GM12878 (cell line): ENCODE measurements at regions not wholly inside any gene's neighbourhood (a gene's known extent, or its start where the extent isn't known, plus 50 kb on each side); places are given as distances from the start of the nearest gene placed in this dataset.

Experiments
- ATAC-seq: fragments of 200-7000 bp; cut with Tn5 transposase; 3 replicates; pipeline ENCODE4 v1.9.1; 2020; ENCODE audit warnings: mild to moderate bottlenecking, moderate library complexity
- BruUV-seq: library from RNA; stranded (reverse); fragments of 400-500 nt; replicated peaks from 2 replicates; lab custom pipeline; 2021; lab: Mats Ljungman, UMichigan
- CTCF ChIA-PET: fragments of 300-600 bp; sonication (Branson Sonifier 250); formaldehyde crosslinking; extraction: SDS; loops from one replicate; lab custom pipeline; 2021; ENCODE audit warnings: inconsistent platforms; lab: Yijun Ruan, JAX
- POLR2A ChIA-PET: fragments of 350-600 bp; formaldehyde crosslinking; extraction: SDS; loops from one replicate; lab custom pipeline; 2021; ENCODE audit warnings: inconsistent platforms; lab: Charles Lee
- RAD21 ChIA-PET: fragments of 300-600 bp; sonication (Branson Sonifier 250); formaldehyde crosslinking; loops from one replicate; lab custom pipeline; 2023; ENCODE audit warnings: antibody characterized with exemption; ENCODE audit not compliant: unreplicated experiment; lab: Charles Lee
- SMC1A ChIA-PET: fragments of 300-600 bp; sonication (Branson Sonifier 250); formaldehyde crosslinking; loops from one replicate; lab custom pipeline; 2023; ENCODE audit not compliant: unreplicated experiment, uncharacterized antibody; lab: Charles Lee
- DNase-seq: peaks from one replicate; pipeline ENCODE4 v3.0.0-alpha.2; 2011; ENCODE audit warnings: low read depth, low spot score
- FAIRE-seq: peaks from 3 replicates; lab custom pipeline; 2011; peaks lifted over from hg19 to GRCh38; lab: Jason Lieb, UNC
- H2AFZ ChIP-seq: 2 replicates; pipeline ENCODE4 v1.6.0; 2011; ENCODE audit warnings: low read depth, low read length, control low read depth; ENCODE audit not compliant: control insufficient read depth
- H3K27ac ChIP-seq: 2 replicates; pipeline ENCODE4 v1.5.1; 2011; ENCODE audit warnings: control low read depth; ENCODE audit not compliant: control insufficient read depth, insufficient read depth
- H3K27me3 ChIP-seq, 2 experiments: replicated peaks in 1 of 2; 2 replicates each; pipeline versions ENCODE4 v1.6.0 to v1.6.1; 2011; ENCODE audit warnings: low read length in 1 of 2; ENCODE audit not compliant: control insufficient read depth in 2 of 2, insufficient read depth in 2 of 2
- H3K36me3 ChIP-seq, 2 experiments: 2 replicates each; pipeline ENCODE4 v1.5.1; 2011; ENCODE audit warnings: low read length in 1 of 2; ENCODE audit not compliant: control insufficient read depth in 2 of 2, insufficient read depth in 2 of 2
- H3K4me1 ChIP-seq: 2 replicates; pipeline ENCODE4 v1.6.1; 2011; ENCODE audit warnings: mild to moderate bottlenecking, low read length, moderate library complexity, mixed read lengths; ENCODE audit not compliant: control insufficient read depth, insufficient read depth
- H3K4me2 ChIP-seq: 2 replicates; pipeline ENCODE4 v1.6.0; 2011; ENCODE audit warnings: control low read depth; ENCODE audit not compliant: control insufficient read depth, insufficient read depth
- H3K4me3 ChIP-seq: fragments of 200-600 bp; sonication (generic); 2 replicates; pipeline ENCODE4 v1.5.1; 2016
- H3K79me2 ChIP-seq: 2 replicates; pipeline ENCODE4 v1.6.0; 2011; ENCODE audit warnings: low read length; ENCODE audit not compliant: control insufficient read depth, insufficient read depth
- H3K9ac ChIP-seq: 2 replicates; pipeline ENCODE4 v1.8.0; 2011; ENCODE audit warnings: low read length, control low read depth, mixed read lengths; ENCODE audit not compliant: control insufficient read depth, insufficient read depth
- H3K9me3 ChIP-seq: replicated peaks from 3 replicates; pipeline ENCODE4 v1.5.1; 2011; ENCODE audit warnings: mild to moderate bottlenecking, low read length; ENCODE audit not compliant: control insufficient read depth, insufficient read depth
- H4K20me1 ChIP-seq: 2 replicates; pipeline ENCODE4 v1.6.0; 2011; ENCODE audit not compliant: control insufficient read depth, insufficient read depth
- BMI1 ChIP-seq: fragments of 450-650 bp; IDR thresholded peaks from 2 replicates; pipeline ENCODE4 v1.6.1; 2016; ENCODE audit warnings: mild to moderate bottlenecking, moderate library complexity, borderline replicate concordance
- CHD4 ChIP-seq: fragments of 200-600 bp; sonication (generic); IDR thresholded peaks from 2 replicates; pipeline ENCODE4 v1.6.1; 2016; ENCODE audit warnings: mild to moderate bottlenecking
- JUND ChIP-seq: IDR thresholded peaks from 2 replicates; pipeline ENCODE4 v1.6.1; 2012; ENCODE audit warnings: low read depth, mild to moderate bottlenecking, low read length, improper control_type of control experiment, moderate library complexity
- MYB ChIP-seq: fragments of 150-350 bp; IDR thresholded peaks from 2 replicates; pipeline ENCODE4 v1.6.1; 2014; ENCODE audit warnings: mild to moderate bottlenecking, low read depth, low read length, borderline replicate concordance
- NFIC ChIP-seq: IDR thresholded peaks from 2 replicates; pipeline ENCODE4 v1.6.1; 2012; ENCODE audit warnings: low read depth, mild to moderate bottlenecking, inconsistent platforms, low read length, moderate library complexity
- NFYA ChIP-seq: IDR thresholded peaks from 2 replicates; pipeline ENCODE4 v1.6.1; 2011; ENCODE audit warnings: low read depth, mild to moderate bottlenecking, low read length, improper control_type of control experiment, borderline replicate concordance
- POU2F2 ChIP-seq: IDR thresholded peaks from 3 replicates; pipeline ENCODE4 v1.6.1; 2011; ENCODE audit warnings: low read depth, mild to moderate bottlenecking, low read length, borderline replicate concordance
- RAD51 ChIP-seq: fragments of 450-650 bp; IDR thresholded peaks from 2 replicates; pipeline ENCODE4 v1.6.1; 2016; ENCODE audit warnings: moderate library complexity, mild to moderate bottlenecking, inconsistent platforms
- RELA ChIP-seq: fragments of 450-650 bp; IDR thresholded peaks from 2 replicates; pipeline ENCODE4 v1.8.0; 2014; ENCODE audit warnings: borderline replicate concordance; ENCODE audit not compliant: partially characterized antibody
- SIX5 ChIP-seq: IDR thresholded peaks from 2 replicates; pipeline ENCODE4 v1.6.1; 2011; ENCODE audit warnings: mild to moderate bottlenecking, low read depth, low read length, moderate library complexity; ENCODE audit not compliant: severe bottlenecking
- SMAD1 ChIP-seq: fragments of 450-650 bp; IDR thresholded peaks from 2 replicates; pipeline ENCODE4 v1.6.1; 2018; ENCODE audit warnings: mild to moderate bottlenecking, low read depth; ENCODE audit not compliant: partially characterized antibody
- ZNF274 ChIP-seq: IDR thresholded peaks from one replicate; pipeline ENCODE4 v1.8.0; 2011; ENCODE audit not compliant: insufficient read length, insufficient read depth
- WGBS: methylation state at CpG from one replicate; pipeline ENCODE4 v1.1.6; 2016; ENCODE audit warnings: low lambda C conversion rate; ENCODE audit not compliant: insufficient replicate concordance, insufficient coverage; ENCODE audit errors: missing lambda C conversion rate; 5-methylcytosine and 5-hydroxymethylcytosine counted together
- in situ Hi-C: fragments of 300-500 bp; cut with MboI; formaldehyde crosslinking; loops from 9 replicates; pipeline ENCODE4 v1.14.3; 2018; ENCODE audit warnings: mixed read lengths
- intact Hi-C: fragments of 100-400 bp; cut with micrococcal nuclease; formaldehyde crosslinking; loops from one replicate; pipeline ENCODE4 v1.14.2; 2022; ENCODE audit not compliant: unreplicated experiment
- TF ChIP-seq, protein P1 (sequence below): fragments of 450-650 bp; formaldehyde crosslinking; IDR thresholded peaks from 2 replicates; pipeline ENCODE4 v1.5.0; 2022; ENCODE audit warnings: mild to moderate bottlenecking, missing genetic modification characterization
- TF ChIP-seq, protein P2 (sequence below): fragments of 450-650 bp; formaldehyde crosslinking; IDR thresholded peaks from 2 replicates; pipeline ENCODE4 v1.4.0; 2020; ENCODE audit warnings: mild to moderate bottlenecking, moderate library complexity
- TF ChIP-seq, protein P3 (sequence below): fragments of 450-650 bp; conservative IDR thresholded peaks from 2 replicates; pipeline ENCODE4 v1.6.1; 2017; ENCODE audit warnings: mild to moderate bottlenecking, moderate library complexity
- TF ChIP-seq, protein P4 (sequence below): IDR thresholded peaks from 2 replicates; pipeline ENCODE4 v1.6.1; 2011; ENCODE audit warnings: low read depth, mild to moderate bottlenecking, low read length, moderate library complexity, borderline replicate concordance; ENCODE audit errors: extremely low read depth

DNA sequence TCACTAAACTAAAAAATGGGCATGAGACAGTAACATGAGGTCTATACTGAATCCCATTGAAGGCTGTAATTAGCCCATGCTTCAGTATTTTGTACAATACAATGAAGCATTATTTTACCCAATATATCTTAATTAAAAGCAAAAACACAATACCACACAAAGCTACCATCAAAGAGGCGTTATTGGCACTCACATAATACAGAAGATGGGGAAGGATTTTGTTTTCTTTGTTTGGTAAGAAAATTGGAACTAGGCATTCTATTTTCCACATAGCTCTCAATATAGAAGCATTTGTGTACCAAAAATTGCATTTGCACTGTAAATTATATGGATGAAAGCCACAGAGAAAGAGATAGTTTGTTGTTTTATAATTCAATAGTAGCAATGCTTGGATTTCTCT lies 761.0 kb downstream of the EFNA5 start:
- no peak overlapping the region for H2AFZ ChIP-seq
- FAIRE-seq: no peak
- H3K27ac ChIP-seq: no peak overlapping the region
- ChIA-PET POLR2A (no interaction called here), SMC1A (no interaction called here), CTCF (no interaction called here), RAD21 (no interaction called here)
- in situ Hi-C loops: no loop called here
- DNase-seq: no peak
- no peaks in the 10 kb centered on the region for H3K9me3 ChIP-seq
- 0% methylated on average over 1 of the region's 1 CpG for WGBS
- H3K4me2 ChIP-seq: no peak overlapping the region
- H3K9ac ChIP-seq: no peak overlapping the region
- no peaks in the 10 kb centered on the region for H3K27me3 ChIP-seq
- no peaks in the 10 kb centered on the region for H3K36me3 ChIP-seq
- H3K4me1 ChIP-seq: no peaks in the 10 kb centered on the region
- no peaks in the 10 kb centered on the region for H3K79me2 ChIP-seq
- intact Hi-C loops: no loop called here
- no peaks in the 10 kb centered on the region for H4K20me1 ChIP-seq
- no peak for ATAC-seq
- no TSS peak for BruUV-seq
- H3K4me3 ChIP-seq: no peak overlapping the region
- TF ChIP-seq RELA (no peak), NFIC (no peak), SMAD1 (no peak), POU2F2 (no peak), JUND (no peak), MYB (no peak), SIX5 (no peak), NFYA (no peak), CHD4 (no peak), BMI1 (no peak), ZNF274 (no peak), RAD51 (no peak)
- TF ChIP-seq, protein P1, sequence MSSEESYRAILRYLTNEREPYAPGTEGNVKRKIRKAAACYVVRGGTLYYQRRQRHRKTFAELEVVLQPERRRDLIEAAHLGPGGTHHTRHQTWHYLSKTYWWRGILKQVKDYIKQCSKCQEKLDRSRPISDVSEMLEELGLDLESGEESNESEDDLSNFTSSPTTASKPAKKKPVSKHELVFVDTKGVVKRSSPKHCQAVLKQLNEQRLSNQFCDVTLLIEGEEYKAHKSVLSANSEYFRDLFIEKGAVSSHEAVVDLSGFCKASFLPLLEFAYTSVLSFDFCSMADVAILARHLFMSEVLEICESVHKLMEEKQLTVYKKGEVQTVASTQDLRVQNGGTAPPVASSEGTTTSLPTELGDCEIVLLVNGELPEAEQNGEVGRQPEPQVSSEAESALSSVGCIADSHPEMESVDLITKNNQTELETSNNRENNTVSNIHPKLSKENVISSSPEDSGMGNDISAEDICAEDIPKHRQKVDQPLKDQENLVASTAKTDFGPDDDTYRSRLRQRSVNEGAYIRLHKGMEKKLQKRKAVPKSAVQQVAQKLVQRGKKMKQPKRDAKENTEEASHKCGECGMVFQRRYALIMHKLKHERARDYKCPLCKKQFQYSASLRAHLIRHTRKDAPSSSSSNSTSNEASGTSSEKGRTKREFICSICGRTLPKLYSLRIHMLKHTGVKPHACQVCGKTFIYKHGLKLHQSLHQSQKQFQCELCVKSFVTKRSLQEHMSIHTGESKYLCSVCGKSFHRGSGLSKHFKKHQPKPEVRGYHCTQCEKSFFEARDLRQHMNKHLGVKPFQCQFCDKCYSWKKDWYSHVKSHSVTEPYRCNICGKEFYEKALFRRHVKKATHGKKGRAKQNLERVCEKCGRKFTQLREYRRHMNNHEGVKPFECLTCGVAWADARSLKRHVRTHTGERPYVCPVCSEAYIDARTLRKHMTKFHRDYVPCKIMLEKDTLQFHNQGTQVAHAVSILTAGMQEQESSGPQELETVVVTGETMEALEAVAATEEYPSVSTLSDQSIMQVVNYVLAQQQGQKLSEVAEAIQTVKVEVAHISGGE: no peak
- TF ChIP-seq, protein P2, sequence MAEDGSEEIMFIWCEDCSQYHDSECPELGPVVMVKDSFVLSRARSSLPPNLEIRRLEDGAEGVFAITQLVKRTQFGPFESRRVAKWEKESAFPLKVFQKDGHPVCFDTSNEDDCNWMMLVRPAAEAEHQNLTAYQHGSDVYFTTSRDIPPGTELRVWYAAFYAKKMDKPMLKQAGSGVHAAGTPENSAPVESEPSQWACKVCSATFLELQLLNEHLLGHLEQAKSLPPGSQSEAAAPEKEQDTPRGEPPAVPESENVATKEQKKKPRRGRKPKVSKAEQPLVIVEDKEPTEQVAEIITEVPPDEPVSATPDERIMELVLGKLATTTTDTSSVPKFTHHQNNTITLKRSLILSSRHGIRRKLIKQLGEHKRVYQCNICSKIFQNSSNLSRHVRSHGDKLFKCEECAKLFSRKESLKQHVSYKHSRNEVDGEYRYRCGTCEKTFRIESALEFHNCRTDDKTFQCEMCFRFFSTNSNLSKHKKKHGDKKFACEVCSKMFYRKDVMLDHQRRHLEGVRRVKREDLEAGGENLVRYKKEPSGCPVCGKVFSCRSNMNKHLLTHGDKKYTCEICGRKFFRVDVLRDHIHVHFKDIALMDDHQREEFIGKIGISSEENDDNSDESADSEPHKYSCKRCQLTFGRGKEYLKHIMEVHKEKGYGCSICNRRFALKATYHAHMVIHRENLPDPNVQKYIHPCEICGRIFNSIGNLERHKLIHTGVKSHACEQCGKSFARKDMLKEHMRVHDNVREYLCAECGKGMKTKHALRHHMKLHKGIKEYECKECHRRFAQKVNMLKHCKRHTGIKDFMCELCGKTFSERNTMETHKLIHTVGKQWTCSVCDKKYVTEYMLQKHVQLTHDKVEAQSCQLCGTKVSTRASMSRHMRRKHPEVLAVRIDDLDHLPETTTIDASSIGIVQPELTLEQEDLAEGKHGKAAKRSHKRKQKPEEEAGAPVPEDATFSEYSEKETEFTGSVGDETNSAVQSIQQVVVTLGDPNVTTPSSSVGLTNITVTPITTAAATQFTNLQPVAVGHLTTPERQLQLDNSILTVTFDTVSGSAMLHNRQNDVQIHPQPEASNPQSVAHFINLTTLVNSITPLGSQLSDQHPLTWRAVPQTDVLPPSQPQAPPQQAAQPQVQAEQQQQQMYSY (CRISPR knock-in tag): no peak
- TF ChIP-seq, protein P3, sequence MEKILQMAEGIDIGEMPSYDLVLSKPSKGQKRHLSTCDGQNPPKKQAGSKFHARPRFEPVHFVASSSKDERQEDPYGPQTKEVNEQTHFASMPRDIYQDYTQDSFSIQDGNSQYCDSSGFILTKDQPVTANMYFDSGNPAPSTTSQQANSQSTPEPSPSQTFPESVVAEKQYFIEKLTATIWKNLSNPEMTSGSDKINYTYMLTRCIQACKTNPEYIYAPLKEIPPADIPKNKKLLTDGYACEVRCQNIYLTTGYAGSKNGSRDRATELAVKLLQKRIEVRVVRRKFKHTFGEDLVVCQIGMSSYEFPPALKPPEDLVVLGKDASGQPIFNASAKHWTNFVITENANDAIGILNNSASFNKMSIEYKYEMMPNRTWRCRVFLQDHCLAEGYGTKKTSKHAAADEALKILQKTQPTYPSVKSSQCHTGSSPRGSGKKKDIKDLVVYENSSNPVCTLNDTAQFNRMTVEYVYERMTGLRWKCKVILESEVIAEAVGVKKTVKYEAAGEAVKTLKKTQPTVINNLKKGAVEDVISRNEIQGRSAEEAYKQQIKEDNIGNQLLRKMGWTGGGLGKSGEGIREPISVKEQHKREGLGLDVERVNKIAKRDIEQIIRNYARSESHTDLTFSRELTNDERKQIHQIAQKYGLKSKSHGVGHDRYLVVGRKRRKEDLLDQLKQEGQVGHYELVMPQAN: no peak
- TF ChIP-seq, protein P4, sequence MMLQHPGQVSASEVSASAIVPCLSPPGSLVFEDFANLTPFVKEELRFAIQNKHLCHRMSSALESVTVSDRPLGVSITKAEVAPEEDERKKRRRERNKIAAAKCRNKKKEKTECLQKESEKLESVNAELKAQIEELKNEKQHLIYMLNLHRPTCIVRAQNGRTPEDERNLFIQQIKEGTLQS: no peak
